Large intestine (tissue), 3 donors: ENCODE measurements at regions not wholly inside any gene's neighbourhood (a gene's known extent, or its start where the extent isn't known, plus 50 kb on each side); places are given as distances from the start of the nearest gene placed in this dataset.
"Not testable (repeated sequence)": the region's sequence is repeated elsewhere in the genome, so short reads cannot be mapped to it uniquely, and the experiment has no call there.

Experiments
- DNase-seq, 2 donors: peaks; one replicate each; pipeline versions ENCODE4 v3.0.0 to v3.0.0-alpha.2; 2013
- H3K27ac ChIP-seq: one replicate; pipeline ENCODE4 v1.5.1; 2013; ENCODE audit warnings: low read length
- H3K27me3 ChIP-seq: 2 replicates; pipeline ENCODE4 v1.6.1; 2013; ENCODE audit warnings: low read length; ENCODE audit not compliant: control insufficient read depth, insufficient read depth
- H3K36me3 ChIP-seq: 2 replicates; pipeline ENCODE4 v1.6.1; 2013; ENCODE audit warnings: low read length; ENCODE audit not compliant: control insufficient read depth, insufficient read depth
- H3K4me1 ChIP-seq: one replicate; pipeline ENCODE4 v1.6.1; 2013; ENCODE audit warnings: low read length; ENCODE audit not compliant: control insufficient read depth, insufficient read depth
- H3K4me3 ChIP-seq: one replicate; pipeline ENCODE4 v1.5.1; 2013; ENCODE audit warnings: low read length
- H3K9me3 ChIP-seq: one replicate; pipeline ENCODE4 v1.6.1; 2013; ENCODE audit warnings: mild to moderate bottlenecking, low read depth, low read length, moderate library complexity; ENCODE audit not compliant: control insufficient read depth
- WGBS: methylation state at CpG from one replicate; pipeline ENCODE4 v1.1.5; 2013; ENCODE audit warnings: low lambda C conversion rate; ENCODE audit not compliant: insufficient coverage; 5-methylcytosine and 5-hydroxymethylcytosine counted together

GRCh38 chr4:26253968-26254367, 66.8 kb upstream of the RBPJ start:
- no peak overlapping the region for H3K4me3 ChIP-seq
- H3K27ac ChIP-seq, result no peak overlapping the region
- H3K36me3 ChIP-seq, result no peaks in the 10 kb centered on the region
- no CpG with 5 or more reads among the region's 3 CpGs for WGBS
- H3K27me3 ChIP-seq, result no peaks in the 10 kb centered on the region
- H3K4me1 ChIP-seq, result no peaks in the 10 kb centered on the region
- peaks cover under 1% of the 10 kb centered on the region for H3K9me3 ChIP-seq
- no peak for DNase-seq

- Histone ChIP-seq H3K36me3 (no peaks in the 10 kb centered on the region), H3K27ac (no peak overlapping the region), H3K9me3 (peaks cover 3% of the 10 kb centered on the region), H3K27me3 (no peaks in the 10 kb centered on the region), H3K4me1 (no peaks in the 10 kb centered on the region), H3K4me3 (no peak overlapping the region)
- DNase-seq, result no peak
- WGBS, result no CpG with 5 or more reads among the region's 1 CpG
Observed at GRCh38 chr4:26255989-26256388, 64.8 kb upstream of the RBPJ start.

- H3K4me1 ChIP-seq, H3K4me3 ChIP-seq, H3K36me3 ChIP-seq, H3K27ac ChIP-seq, H3K27me3 ChIP-seq, H3K9me3 ChIP-seq, DNase-seq: not testable (repeated sequence)
- no CpG with 5 or more reads among the region's 2 CpGs for WGBS
Observed at GRCh38 chr4:26257444-26257843, 63.4 kb upstream of the RBPJ start.

- Histone ChIP-seq H3K4me3 (no peak overlapping the region), H3K4me1 (no peaks in the 10 kb centered on the region), H3K27ac (no peak overlapping the region), H3K36me3 (no peaks in the 10 kb centered on the region), H3K9me3 (peaks cover 3% of the 10 kb centered on the region), H3K27me3 (no peaks in the 10 kb centered on the region)
- DNase-seq, result no peak
- WGBS, result 100% methylated on average over 1 of the region's 2 CpGs
Observed at GRCh38 chr4:26257850-26258249, 63.0 kb upstream of the RBPJ start.

- Histone ChIP-seq H3K36me3 (no peaks in the 10 kb centered on the region), H3K4me3 (no peak overlapping the region), H3K27ac (no peak overlapping the region), H3K9me3 (peaks cover 3% of the 10 kb centered on the region), H3K4me1 (no peaks in the 10 kb centered on the region), H3K27me3 (no peaks in the 10 kb centered on the region)
- WGBS, result 80% methylated on average over 1 of the region's 2 CpGs
- DNase-seq, result no peak
Observed at GRCh38 chr4:26260571-26260970, 60.2 kb upstream of the RBPJ start.

GRCh38 chr4:26261405-26261804, 59.4 kb upstream of the RBPJ start:
- Histone ChIP-seq H3K27ac (no peak overlapping the region), H3K4me3 (no peak overlapping the region), H3K9me3 (peaks cover 3% of the 10 kb centered on the region), H3K4me1 (no peaks in the 10 kb centered on the region), H3K27me3 (no peaks in the 10 kb centered on the region), H3K36me3 (no peaks in the 10 kb centered on the region)
- 80% methylated on average over 2 of the region's 2 CpGs for WGBS
- no peak for DNase-seq

GRCh38 chr4:26263165-26263564, 57.6 kb upstream of the RBPJ start:
- peak; percentile 26 to 45 for DNase-seq
- WGBS, result no CpG with 5 or more reads among the region's 5 CpGs

GRCh38 chr4:26264109-26264508, 56.7 kb upstream of the RBPJ start:
- H3K4me1 ChIP-seq, result no peaks in the 10 kb centered on the region
- no peaks in the 10 kb centered on the region for H3K36me3 ChIP-seq
- no peak overlapping the region for H3K4me3 ChIP-seq
- H3K9me3 ChIP-seq, result peaks cover under 1% of the 10 kb centered on the region
- 100% methylated on average over 1 of the region's 5 CpGs for WGBS
- DNase-seq, result no peak
- H3K27ac ChIP-seq, result no peak overlapping the region
- H3K27me3 ChIP-seq, result no peaks in the 10 kb centered on the region

More at GRCh38 chr4:26263165-26263564, 57.6 kb upstream of the RBPJ start:
- H3K4me3 ChIP-seq, result no peak overlapping the region
- H3K9me3 ChIP-seq, result peaks cover 3% of the 10 kb centered on the region
- H3K27ac ChIP-seq, result no peak overlapping the region
- no peaks in the 10 kb centered on the region for H3K27me3 ChIP-seq
- H3K36me3 ChIP-seq, result no peaks in the 10 kb centered on the region
- H3K4me1 ChIP-seq, result no peaks in the 10 kb centered on the region

- no CpG with 5 or more reads among the region's 1 CpG for WGBS
- peak in 1 of 2 donors; percentile 16 for DNase-seq
- Histone ChIP-seq H3K27ac (no peak overlapping the region), H3K4me3 (no peak overlapping the region), H3K9me3 (no peaks in the 10 kb centered on the region), H3K4me1 (no peaks in the 10 kb centered on the region), H3K27me3 (no peaks in the 10 kb centered on the region), H3K36me3 (no peaks in the 10 kb centered on the region)
Observed at GRCh38 chr4:26267087-26267486, 53.7 kb upstream of the RBPJ start.

GRCh38 chr4:26268246-26268645, 52.6 kb upstream of the RBPJ start:
- H3K27ac ChIP-seq, result no peak overlapping the region
- no CpG with 5 or more reads among the region's 2 CpGs for WGBS
- H3K4me1 ChIP-seq, result no peaks in the 10 kb centered on the region
- H3K9me3 ChIP-seq, result no peaks in the 10 kb centered on the region
- DNase-seq, result no peak
- no peak overlapping the region for H3K4me3 ChIP-seq
- no peaks in the 10 kb centered on the region for H3K36me3 ChIP-seq
- no peaks in the 10 kb centered on the region for H3K27me3 ChIP-seq

- no peak overlapping the region for H3K27ac ChIP-seq
- H3K36me3 ChIP-seq, result no peaks in the 10 kb centered on the region
- H3K27me3 ChIP-seq, result no peaks in the 10 kb centered on the region
- H3K9me3 ChIP-seq, result no peaks in the 10 kb centered on the region
- WGBS, result 100% methylated on average over 2 of the region's 4 CpGs
- no peak overlapping the region for H3K4me3 ChIP-seq
- H3K4me1 ChIP-seq, result no peaks in the 10 kb centered on the region
- no peak for DNase-seq
Observed at GRCh38 chr4:26269038-26269437, 51.8 kb upstream of the RBPJ start.
